Pancreas (tissue), 10 donors: ENCODE measurements at regions not wholly inside any gene's neighbourhood (a gene's known extent, or its start where the extent isn't known, plus 50 kb on each side); places are given as distances from the start of the nearest gene placed in this dataset.

Experiments used
- ATAC-seq, 4 donors: fragments of 200-7000 bp; cut with Tn5 transposase; one replicate each; pipeline versions ENCODE4 v1.8.0 to v1.9.1; 2020; ENCODE audit warnings: mild to moderate bottlenecking in 4 of 4, moderate library complexity in 4 of 4
- DNase-seq, 6 donors: peaks; one replicate each; pipeline ENCODE4 v3.0.0-alpha.2; 2020
- FAIRE-seq: peaks from 2 replicates; lab custom pipeline; 2012; peaks lifted over from hg19 to GRCh38; lab: Jason Lieb, UNC
- H3K27ac ChIP-seq, 4 donors: fragments of 200-600 bp; sonication (generic); 1 replicate in 3 of 4; 2 replicates in 1 of 4; pipeline versions ENCODE4 v1.5.0 to v1.8.0; 2020
- H3K27me3 ChIP-seq, 4 donors: fragments of 200-600 bp; one replicate each; pipeline ENCODE4 v1.8.0; 2021
- H3K36me3 ChIP-seq, 3 donors: fragments of 200-600 bp; sonication (generic) in 1 of 3; one replicate each; pipeline versions ENCODE4 v1.5.0 to v1.8.0; 2020 to 2021
- H3K4me1 ChIP-seq, 3 donors: fragments of 200-600 bp; one replicate each; pipeline ENCODE4 v1.8.0; 2021
- H3K4me3 ChIP-seq, 4 donors: fragments of 200-600 bp; sonication (generic) in 2 of 4; one replicate each; pipeline versions ENCODE4 v1.5.0 to v1.8.0; 2020 to 2021
- H3K9me3 ChIP-seq, 4 donors: fragments of 200-600 bp; one replicate each; pipeline ENCODE4 v1.8.0; 2021
- WGBS, 2 donors: extraction: QIAGEN DNeasy Blood & Tissue Kit; methylation state at CpG; one replicate each; pipeline ENCODE4 v1.1.7; 2013; 5-methylcytosine and 5-hydroxymethylcytosine counted together
- intact Hi-C, 3 donors: fragments of 100-400 bp; cut with DNase I; formaldehyde crosslinking; loops; one replicate each; pipeline versions ENCODE4 v1.11.1 to v1.14.2; 2022
- TF ChIP-seq, protein P1 (sequence below), 4 donors: fragments of 200-600 bp; sonication (generic) in 3 of 4; IDR thresholded peaks; one replicate each; pipeline versions ENCODE4 v1.5.0 to v1.8.0; 2021; ENCODE audit warnings: antibody characterized with exemption in 4 of 4
- donor health status: healthy with polysubstance abuse.
- donor health status: DM: no; HTN: no; CAD: no; lungs with moderate emphysema.
- donor health status: DM: no; HTN: no; CAD: no.
- donor health status: control.
- donor health status: control.
- donor health status: Bipolar disorder and iron deficiency.
- donor health status: DM: yes; HTN: yes; CAD: no.
- donor health status: DM: no; HTN: no; CAD: no.
- donor health status: DM: no; HTN: no; CAD: no.
- donor health status: DM: yes; HTN: yes; CAD: no.

GRCh38 chr4:132332932-132333723, 816.0 kb upstream of the PCDH10 start:
- intact Hi-C loops, result no loop called here
- ATAC-seq, result no peak
- TF ChIP-seq, protein P1, sequence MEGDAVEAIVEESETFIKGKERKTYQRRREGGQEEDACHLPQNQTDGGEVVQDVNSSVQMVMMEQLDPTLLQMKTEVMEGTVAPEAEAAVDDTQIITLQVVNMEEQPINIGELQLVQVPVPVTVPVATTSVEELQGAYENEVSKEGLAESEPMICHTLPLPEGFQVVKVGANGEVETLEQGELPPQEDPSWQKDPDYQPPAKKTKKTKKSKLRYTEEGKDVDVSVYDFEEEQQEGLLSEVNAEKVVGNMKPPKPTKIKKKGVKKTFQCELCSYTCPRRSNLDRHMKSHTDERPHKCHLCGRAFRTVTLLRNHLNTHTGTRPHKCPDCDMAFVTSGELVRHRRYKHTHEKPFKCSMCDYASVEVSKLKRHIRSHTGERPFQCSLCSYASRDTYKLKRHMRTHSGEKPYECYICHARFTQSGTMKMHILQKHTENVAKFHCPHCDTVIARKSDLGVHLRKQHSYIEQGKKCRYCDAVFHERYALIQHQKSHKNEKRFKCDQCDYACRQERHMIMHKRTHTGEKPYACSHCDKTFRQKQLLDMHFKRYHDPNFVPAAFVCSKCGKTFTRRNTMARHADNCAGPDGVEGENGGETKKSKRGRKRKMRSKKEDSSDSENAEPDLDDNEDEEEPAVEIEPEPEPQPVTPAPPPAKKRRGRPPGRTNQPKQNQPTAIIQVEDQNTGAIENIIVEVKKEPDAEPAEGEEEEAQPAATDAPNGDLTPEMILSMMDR (IDR thresholded peaks at IDR 0.05), result peak in 1 of 4 donors; percentile 9
- no peaks in the 10 kb centered on the region for H3K27me3 ChIP-seq
- no peak overlapping the region for H3K27ac ChIP-seq
- no peak overlapping the region for H3K4me3 ChIP-seq
- FAIRE-seq, result no peak
- no peaks in the 10 kb centered on the region for H3K4me1 ChIP-seq
- DNase-seq, result no peak
- 56 to 76% methylated on average over 1 of the region's 1 CpG for WGBS, 2 donors
- H3K36me3 ChIP-seq, result no peaks in the 10 kb centered on the region
- H3K9me3 ChIP-seq, result no peaks in the 10 kb centered on the region

DNA sequence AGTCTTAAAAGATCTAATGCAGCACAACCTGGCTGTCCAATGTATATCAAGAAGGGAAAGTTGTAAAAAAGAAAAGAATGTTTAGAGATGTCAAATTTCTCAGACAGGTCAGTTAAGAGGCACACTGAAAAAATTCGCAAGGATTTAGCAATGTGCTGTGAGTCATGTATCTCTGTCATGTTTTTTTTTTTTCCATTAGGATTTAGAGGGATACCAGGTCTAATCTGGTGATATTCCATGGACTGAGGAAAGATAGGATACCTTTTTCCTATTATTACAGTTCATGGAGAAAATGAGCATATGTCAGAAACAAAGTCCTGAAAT, 815.4 kb upstream of the PCDH10 start:
- intact Hi-C loops, result no loop called here
- DNase-seq (no peak), ATAC-seq (no peak), FAIRE-seq (no peak)
- TF ChIP-seq, protein P1 (IDR thresholded peaks at IDR 0.05), result no peak
- Histone ChIP-seq H3K4me3 (no peak overlapping the region), H3K4me1 (no peaks in the 10 kb centered on the region), H3K36me3 (no peaks in the 10 kb centered on the region), H3K27ac (no peak overlapping the region), H3K27me3 (no peaks in the 10 kb centered on the region), H3K9me3 (no peaks in the 10 kb centered on the region)
- WGBS, 2 donors, result 51 to 63% methylated on average over 1 of the region's 1 CpG

DNA sequence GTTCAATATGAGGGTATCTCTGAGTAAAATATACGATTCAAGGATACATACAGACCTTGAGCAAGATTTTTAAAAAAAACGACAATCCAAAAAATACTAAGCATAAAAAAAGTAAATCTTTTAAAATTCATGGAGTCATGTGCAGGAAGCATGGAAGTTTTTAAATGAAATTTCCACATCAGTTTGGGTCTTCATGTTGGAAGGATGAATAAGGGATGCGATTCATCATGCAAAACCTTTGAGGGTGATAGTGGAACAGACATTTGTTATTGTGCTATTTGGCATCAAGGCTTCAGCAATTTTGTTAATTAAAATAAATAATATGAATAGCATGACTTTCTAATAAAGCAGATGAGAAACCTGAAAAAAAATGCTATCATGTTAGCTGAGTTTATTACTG, 815.0 kb upstream of the PCDH10 start:
- Histone ChIP-seq H3K27ac (no peak overlapping the region), H3K9me3 (no peaks in the 10 kb centered on the region), H3K36me3 (no peaks in the 10 kb centered on the region), H3K4me1 (no peaks in the 10 kb centered on the region), H3K27me3 (no peaks in the 10 kb centered on the region), H3K4me3 (no peak overlapping the region)
- ATAC-seq, result no peak
- no peak for FAIRE-seq
- 20 to 22% methylated on average over 3 of the region's 3 CpGs for WGBS, 2 donors
- intact Hi-C loops, result no loop called here
- TF ChIP-seq, protein P1 (IDR thresholded peaks at IDR 0.05), result no peak
- no peak for DNase-seq

GRCh38 chr4:132344924-132345828, 803.9 kb upstream of the PCDH10 start:
- no peaks in the 10 kb centered on the region for H3K36me3 ChIP-seq
- TF ChIP-seq, protein P1 (IDR thresholded peaks at IDR 0.05), result no peak
- no peak for FAIRE-seq
- no peaks in the 10 kb centered on the region for H3K27me3 ChIP-seq
- H3K9me3 ChIP-seq, result no peaks in the 10 kb centered on the region
- intact Hi-C loops, result no loop called here
- no peak for ATAC-seq
- no peak overlapping the region for H3K27ac ChIP-seq
- peak in 1 of 6 donors; percentile 13 for DNase-seq
- 86 to 93% methylated on average over 32 of the region's 32 CpGs for WGBS, 2 donors
- H3K4me3 ChIP-seq, result no peak overlapping the region
- H3K4me1 ChIP-seq, result no peaks in the 10 kb centered on the region
